Suprapubic skin (tissue), 3 donors: ENCODE measurements at regions not wholly inside any gene's neighbourhood (a gene's known extent, or its start where the extent isn't known, plus 50 kb on each side); places are given as distances from the start of the nearest gene placed in this dataset.
A peak's percentile ranks its signal among the peaks of the same experiment; 100 is the strongest.

Experiments used
- POLR2AphosphoS5 ChIP-seq, 3 donors: sonication (generic); formaldehyde crosslinking; IDR thresholded peaks; one replicate each; pipeline ENCODE4 v1.6.1; 2017; ENCODE audit warnings: antibody characterized with exemption in 3 of 3
- TF ChIP-seq, protein P1 (sequence below), 2 donors: fragments of 200-600 bp in 1 of 2; fragments of 450-650 bp in 1 of 2; sonication (generic) in 1 of 2; IDR thresholded peaks; one replicate each; pipeline ENCODE4 v1.5.1; 2016 to 2019; ENCODE audit warnings: antibody characterized with exemption in 2 of 2, mild to moderate bottlenecking in 1 of 2, moderate library complexity in 1 of 2

DNA sequence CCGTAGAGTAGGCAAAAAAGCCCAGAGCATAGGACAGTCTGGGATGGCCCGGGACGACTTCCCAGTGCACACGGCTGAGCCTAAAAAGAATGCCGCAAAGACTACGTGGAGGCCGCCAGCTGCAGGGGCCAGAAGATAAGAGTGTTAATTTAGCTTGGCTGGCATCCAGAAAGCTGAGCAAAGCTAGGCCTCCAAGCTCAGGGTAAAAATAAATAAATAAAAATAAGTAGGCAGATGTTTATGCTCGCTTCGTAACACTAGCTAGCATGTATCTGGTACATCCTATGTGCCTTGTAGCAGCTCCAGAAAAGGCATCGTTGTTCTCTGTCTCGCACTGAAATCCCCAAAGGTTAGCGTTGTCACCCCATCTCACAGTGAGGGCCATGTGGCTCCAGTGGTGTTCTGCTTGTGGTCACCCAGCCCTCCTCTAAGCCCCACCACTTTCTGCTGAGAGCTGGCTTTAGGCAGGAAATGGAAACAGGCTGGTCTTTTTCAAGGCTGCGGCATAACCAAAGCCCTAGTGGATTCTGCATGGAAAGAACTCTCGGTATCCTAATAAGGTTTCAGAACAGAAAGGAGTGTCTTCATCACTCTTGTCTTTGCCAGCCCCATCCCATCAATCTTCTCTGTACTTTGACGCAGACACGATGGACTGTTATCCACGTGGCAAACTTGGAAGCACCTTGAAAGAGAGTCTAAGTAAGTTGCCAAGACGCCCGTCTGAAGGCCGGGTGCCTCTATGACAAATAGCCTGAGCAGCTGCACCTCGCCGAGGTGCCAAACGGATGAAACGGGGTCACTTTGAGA lies 58.1 kb upstream of the MEF2A start:
- TF ChIP-seq POLR2AphosphoS5 (IDR thresholded peaks at IDR 0.05), result peak in 2 of 3 donors; percentile 14 to 22
- TF ChIP-seq, protein P1, sequence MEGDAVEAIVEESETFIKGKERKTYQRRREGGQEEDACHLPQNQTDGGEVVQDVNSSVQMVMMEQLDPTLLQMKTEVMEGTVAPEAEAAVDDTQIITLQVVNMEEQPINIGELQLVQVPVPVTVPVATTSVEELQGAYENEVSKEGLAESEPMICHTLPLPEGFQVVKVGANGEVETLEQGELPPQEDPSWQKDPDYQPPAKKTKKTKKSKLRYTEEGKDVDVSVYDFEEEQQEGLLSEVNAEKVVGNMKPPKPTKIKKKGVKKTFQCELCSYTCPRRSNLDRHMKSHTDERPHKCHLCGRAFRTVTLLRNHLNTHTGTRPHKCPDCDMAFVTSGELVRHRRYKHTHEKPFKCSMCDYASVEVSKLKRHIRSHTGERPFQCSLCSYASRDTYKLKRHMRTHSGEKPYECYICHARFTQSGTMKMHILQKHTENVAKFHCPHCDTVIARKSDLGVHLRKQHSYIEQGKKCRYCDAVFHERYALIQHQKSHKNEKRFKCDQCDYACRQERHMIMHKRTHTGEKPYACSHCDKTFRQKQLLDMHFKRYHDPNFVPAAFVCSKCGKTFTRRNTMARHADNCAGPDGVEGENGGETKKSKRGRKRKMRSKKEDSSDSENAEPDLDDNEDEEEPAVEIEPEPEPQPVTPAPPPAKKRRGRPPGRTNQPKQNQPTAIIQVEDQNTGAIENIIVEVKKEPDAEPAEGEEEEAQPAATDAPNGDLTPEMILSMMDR (IDR thresholded peaks at IDR 0.05), result no peak
